ENCODE measurements at regions not wholly inside any gene's neighbourhood (a gene's known extent, or its start where the extent isn't known, plus 50 kb on each side); places are given as distances from the start of the nearest gene placed in this dataset.
"Not testable (repeated sequence)": the region's sequence is repeated elsewhere in the genome, so short reads cannot be mapped to it uniquely, and the experiment has no call there.

DNA sequence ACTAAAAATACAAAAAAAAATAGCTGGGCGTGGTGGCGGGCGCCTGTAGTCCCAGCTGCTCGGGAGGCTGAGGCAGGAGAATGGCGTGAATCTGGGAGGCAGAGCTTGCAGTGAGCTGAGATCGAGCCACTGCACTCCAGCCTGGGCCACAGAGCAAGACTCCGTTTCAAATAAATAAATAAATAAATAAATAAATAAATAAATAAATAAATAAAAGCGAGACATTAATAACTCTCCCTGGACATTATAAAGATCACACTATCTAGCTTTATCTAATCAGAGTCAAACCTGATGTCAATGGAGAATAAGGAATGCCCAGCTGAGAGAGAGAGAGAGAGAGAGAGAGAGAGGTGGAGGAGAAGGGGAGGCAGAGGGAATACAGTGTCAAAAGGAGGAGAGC is 476.2 kb downstream of the FBXO15 start:
- not testable (repeated sequence) for FAIRE-seq

DNA sequence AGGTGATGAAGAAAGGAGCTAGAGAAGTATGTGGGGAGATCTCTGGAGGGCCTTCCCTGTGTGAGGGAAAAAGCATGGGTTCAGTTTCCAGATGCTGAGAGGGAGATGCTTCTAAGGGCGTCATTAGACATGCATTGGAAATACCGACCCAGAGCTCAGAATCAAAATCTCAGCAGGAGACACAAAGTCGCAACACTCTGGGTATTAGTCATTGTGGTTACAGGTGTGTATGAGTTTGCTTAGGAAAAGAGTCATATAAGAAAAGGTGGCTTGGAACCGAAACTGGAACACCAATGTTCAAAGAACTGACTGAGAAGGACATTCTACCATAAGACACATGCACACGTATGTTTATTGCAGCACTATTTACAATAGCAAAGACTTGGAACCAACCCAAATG is 477.1 kb downstream of the FBXO15 start:
- FAIRE-seq, result no peak

DNA sequence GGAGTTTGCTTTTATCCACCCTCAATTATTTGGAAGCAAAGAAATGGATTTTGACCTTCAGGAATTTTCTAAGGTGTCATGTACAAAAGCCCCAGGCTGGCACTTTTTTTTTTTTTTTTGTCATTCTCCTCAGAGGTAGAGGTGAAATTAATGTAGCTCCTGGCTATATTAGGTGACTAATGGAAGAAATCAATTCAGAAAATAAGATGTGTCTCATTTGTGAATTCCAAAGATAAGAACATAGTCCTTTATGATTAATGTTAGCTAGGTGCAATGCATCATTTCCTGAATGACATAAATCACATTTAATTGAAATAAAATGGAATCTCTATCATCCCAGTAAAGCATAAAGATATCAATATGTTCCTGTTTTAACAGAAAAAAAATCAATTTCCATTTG is 477.6 kb downstream of the FBXO15 start:
- FAIRE-seq, result no peak

DNA sequence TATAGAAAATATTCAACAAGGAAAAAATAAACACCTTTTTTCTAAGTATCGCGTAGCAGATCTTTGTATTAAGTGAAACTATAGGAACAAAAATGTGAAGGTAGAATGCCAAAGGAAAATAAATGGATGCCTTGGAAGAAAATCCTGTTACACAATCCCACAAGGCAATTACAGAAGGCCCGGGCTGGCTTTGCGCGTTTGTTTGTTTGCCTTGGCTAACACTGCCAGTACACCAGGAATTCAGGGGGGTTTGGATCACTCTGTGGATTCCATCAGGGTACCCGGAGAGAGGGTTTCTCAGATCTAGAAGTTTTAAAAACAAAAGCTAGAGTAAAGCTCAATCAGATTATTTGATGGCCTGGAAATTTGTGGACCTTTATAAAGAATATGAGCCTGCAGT is 478.3 kb downstream of the FBXO15 start:
- FAIRE-seq, result no peak

DNA sequence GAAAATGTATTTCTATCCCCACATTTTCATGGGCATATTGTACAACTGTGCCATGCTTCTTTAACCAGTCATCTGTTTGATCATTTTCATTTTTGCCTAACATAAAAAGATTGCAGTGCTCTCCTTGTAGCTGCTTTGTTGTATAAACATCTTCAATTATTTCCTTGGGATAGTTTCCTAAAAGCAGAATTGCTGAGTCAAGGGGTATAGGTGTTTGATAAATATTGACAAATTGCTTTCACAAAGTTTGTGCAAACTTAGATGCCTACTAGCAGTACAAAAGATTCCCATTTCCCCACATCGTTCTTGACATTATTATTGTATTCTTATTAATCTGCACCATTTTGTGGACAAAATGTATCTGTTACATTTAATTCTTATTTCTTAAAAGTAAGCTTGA is 479.6 kb downstream of the FBXO15 start:
- FAIRE-seq, result no peak

DNA sequence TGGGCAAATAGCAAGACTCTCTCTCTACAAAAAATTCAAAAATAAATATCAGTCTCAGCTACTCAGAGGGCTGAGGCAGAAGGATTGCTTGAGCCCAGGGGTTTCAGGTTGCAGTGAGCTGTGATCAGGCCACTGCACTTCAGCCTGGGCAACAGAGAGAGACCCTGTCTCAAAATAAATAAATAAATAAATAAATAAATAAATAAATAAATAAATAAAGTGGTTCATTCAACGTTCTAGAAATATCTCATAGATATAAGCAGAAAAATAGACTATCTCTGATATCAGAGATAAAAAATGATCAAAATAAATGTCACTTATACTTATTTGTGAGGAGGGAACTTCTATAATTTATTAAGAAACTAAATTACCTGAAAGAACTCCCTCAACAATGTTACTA is 480.9 kb downstream of the FBXO15 start:
- FAIRE-seq, result no peak

DNA sequence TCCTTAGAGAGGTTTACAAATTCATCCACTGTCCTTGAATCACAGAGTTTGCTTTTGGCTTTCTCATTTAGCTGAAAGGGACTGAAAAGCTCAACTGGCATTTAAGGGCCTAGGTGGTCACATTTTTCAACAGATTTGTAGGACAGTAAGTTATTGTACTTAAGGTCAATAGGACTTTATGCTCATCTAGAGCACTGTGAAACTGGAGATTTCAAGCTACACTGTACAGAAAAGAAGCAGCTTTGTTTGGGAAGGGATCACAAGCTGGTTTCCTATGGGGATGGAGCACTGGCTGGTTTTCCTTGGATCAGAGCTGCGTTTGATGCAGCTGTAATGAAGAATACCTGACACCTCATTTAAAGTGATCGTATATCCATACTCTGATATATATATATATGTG is 482.7 kb downstream of the FBXO15 start:
- no peak for FAIRE-seq

DNA sequence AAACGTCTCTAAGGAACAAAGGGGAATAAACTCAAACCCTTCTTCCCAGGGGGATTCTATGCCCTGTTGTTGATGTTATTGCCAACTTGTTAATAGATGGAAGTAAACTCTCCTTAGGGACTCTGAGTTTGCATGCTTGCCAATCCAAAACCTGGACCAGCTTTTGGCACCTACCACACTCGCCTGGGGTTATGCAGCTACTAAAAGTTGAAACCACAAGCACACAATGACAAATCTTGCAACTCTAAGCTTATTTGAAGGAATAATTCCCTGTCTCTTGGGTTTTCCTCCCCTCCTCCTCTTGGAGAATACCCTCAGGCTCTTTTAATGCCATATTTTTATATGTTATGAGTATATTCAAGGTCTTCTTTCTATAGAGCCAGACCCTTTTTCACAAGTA is 484.1 kb downstream of the FBXO15 start:
- no peak for FAIRE-seq

DNA sequence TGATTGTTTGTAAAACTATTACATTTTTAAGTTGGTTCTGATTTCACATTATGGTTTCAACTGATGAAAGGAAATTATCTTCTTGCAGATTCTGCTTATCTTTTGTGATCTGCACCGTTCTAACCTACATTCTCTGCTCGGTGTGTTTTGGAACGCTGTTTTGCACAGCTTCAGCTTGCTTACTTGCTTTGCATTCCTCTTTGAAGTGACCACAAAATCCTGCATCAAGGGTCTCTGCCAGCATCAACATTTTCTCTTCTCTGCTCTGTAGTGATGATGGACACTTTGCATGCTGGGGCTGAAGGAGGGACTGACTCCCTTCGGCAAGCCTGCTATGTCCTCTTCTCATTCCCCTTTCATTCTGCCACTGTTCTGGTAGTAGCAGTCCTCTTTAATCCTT is 485.2 kb downstream of the FBXO15 start:
- no peak for FAIRE-seq

DNA sequence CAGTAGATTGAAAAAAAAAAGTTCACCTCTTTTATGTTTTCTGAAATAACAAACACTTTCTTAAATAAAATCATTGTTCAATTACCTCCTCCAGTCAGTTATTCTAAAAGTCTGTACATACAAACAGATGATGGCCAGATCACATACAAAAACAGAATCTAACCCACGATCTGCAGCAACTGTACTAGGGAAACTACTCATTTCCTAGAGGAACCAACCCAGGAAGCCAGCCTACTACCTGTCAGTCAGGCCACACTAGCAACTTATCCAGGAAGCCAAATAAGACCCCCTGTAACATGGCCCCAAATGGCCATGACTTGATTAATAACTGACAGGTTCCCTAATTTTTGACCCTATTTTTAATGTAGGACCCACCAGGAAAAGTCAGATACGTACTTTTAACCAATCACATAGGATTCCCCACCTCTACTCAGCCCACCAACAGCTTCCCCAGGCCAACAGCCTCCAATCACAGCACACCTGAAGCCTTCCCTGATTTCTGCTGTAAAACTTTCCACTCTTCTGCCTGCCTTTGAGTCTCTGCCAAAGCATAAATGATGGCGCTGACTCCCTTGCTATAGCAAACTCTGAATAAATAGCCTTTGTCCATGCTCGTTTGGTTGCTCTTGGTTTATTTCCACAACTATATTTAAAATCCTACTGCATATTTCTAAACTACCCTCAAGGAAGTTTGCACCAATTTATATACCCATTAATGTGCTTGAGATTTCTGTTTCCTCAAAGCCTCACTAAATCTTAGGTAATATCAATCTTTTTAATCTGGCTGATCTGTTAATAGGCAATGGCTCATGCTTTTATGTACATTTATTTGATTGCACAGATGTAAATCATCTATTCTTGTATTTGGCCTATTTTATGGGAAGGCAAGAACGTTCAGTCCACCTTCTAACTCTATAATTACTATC is 486.4 kb downstream of the FBXO15 start:
- FAIRE-seq, result no peak

DNA sequence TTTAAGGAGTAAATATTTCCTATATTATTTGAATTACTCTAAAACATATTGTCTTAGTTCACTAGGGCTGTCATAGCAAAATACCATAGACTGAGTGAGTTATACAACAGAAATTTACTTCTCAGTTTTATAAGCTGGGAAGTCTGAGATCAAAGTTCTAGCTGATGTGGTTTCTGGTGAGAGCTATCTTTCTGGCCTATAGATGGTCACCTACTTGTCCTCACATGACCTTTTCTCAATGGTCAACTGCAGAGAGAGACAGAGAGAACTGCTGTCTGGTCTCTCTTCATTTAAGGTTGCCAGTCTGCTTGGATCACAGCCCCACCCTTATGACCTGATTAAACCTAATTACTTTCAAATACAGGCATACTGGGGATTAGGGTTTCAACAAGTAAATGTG is 490.9 kb downstream of the FBXO15 start:
- no peak for FAIRE-seq

DNA sequence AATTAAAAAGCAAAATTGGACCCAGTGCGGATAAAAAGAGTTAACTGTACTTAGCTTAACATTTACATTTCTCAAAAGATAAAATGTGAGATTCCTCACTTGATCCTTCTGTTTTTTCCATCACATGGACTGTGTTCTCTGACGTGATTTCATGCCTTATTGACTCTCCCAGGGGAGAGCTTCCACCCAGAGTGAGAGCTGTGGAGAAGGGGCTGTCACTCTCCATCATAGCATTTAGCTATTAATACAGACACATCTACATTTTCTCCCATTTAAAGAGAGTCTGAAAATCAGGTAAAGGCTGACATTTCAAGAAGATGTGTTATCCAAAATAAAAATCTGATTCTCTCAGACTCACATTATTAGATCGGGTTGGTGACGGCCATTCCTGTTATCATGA is 493.8 kb downstream of the FBXO15 start:
- FAIRE-seq, result no peak

DNA sequence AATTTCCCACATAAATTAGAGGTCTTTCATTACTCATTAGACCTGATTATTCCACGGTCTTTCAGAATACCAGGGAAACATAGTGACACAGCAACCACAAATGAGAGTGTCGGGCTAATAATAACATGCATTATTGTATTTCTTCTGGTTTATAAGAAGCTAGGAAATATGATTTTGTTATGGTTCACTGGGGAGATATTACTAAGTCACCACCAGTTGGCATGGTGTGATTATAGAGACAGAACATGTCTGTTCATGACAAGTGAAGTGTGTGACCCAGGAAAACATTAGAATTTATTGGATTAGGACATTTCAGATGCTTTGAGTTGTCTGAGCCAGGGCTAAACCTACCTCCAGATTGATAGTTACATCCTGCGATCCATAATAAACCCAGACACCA is 494.4 kb downstream of the FBXO15 start:
- FAIRE-seq, result no peak

DNA sequence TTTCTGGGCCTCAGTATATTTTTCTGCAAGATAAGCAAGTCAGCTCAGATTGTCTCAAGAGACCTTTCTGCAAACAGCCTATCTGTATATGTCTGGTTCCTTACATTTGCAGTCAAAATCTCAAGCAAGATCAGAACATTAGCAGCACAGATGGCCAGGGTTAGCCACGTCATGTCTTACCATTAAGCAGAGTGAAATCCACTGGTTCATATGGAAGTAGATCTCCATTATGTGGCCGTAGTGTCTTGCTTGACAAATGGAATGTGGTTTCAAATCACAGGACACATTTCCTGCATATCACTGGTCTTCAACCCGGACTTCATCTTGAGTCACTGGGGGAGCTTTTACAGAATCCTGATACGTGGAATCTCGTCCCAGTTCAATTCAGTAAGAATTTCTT is 500.2 kb downstream of the FBXO15 start:
- FAIRE-seq, result no peak

DNA sequence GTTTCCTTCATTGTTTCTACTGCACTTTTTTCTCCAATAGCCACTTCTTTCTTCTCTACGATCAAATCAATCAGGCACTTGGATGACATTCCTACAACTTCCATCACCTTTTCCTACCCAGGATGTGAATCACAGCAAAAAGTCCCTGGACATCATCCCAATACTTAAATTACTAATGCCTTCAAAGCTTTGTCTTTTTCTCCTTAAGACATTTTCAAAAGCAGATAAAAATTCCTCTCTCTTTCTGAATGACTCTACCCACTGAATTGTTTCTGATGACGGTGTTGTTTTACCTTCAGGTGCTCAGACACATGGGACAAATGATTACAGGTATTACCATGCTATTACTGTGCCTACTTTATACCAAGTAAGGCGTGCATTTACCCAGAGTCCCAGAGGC is 500.9 kb downstream of the FBXO15 start:
- FAIRE-seq, result no peak

DNA sequence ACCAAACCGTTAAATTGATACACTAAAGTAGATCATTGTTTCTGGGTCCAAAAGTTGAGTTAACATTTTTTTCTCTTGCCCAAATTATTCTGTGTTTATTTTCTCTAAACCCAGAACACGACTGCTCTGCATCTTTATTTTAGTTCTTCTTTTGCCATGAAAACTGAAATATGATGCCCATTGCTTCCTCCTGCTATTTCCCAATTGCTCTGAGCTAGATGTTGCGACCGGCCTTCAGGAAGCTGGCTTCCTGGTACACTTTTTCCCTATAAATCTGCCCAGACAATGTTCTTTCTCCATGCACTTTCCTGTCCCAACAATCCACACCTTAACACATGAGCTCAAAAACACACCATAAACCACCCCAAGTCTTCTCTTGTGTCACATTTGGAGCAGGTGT is 501.4 kb downstream of the FBXO15 start:
- no peak for FAIRE-seq

DNA sequence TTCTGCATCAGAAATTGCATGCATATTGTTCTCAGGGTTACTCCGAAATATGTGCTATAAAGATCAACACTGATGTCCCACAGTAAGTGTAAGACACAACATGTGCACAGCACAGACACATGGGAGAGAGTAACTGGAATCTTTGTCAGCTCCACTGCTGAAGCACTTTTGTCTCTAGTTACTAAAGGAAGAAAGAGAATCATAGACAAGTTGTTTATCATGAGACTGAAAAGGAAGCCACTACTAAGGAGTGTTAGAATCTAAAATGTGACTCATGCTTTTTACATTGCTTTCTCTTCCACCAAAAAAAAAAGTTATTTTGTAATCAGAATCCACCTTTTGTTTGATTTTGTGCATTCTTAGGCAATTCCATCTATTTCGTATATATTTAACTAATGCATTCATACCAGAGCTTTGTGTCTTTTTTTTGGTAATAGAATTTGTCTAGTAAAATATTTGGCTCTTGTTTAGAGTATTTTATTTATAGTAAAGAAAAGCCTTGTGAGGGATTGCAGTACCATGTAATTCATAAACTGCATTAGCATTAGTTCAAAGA is 502.4 kb downstream of the FBXO15 start:
- FAIRE-seq, result no peak

DNA sequence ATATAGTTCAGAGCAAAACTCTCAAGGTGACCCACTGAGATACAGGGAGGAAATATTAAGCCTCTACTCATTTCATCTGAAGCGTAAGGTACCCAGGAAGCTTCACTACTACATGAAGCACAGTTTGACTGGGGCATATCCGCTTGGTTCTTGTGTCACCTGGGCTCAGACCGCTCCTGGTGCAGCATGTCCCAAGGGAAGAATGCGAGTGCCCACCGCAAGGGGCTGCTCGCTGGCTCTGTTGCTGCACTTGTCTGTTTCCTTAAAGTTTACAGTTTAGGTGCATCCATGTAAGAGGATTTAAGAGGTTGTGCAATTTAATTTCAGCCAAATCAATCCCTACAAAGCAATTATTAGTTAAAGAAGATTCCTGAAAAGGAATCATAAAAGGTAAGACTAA is 507.8 kb downstream of the FBXO15 start:
- no peak for FAIRE-seq

DNA sequence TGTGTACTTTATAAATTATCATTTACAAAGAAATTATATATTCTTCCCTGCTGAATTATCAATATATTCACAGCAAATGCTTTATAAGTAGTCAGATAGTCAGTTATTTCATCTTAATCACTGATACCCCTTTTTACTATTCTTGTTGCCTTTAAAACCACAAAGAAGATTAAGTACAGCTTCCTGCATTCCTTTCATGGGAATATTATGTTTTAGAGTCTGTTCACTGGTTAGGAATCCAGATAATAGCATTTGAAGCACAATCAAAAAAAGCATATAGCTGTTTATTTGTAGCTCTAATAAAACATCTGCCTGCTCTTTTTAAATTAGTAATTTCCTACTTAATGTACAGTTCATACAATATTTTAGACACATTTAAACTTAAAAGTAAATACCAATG is 508.9 kb downstream of the FBXO15 start:
- no peak for FAIRE-seq

DNA sequence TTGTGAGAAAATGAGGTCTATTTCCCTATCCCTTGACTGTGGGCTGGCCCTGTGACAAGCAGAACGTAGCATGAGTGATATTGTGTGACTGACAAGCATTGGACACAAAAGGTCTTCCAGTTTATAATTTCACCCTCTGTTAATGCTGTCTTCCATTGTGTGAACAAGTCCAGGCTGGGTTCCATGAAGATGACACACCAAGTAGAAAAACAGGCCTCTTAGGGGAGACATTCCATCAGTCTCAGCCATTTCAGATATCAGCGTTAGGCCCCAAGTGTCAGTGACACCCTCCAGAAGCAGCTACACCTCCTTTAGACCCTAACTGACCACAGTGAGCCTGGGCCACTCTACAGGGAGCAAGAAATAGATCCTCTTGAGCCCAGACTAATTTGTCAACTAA is 511.3 kb downstream of the FBXO15 start:
- FAIRE-seq, result no peak

DNA sequence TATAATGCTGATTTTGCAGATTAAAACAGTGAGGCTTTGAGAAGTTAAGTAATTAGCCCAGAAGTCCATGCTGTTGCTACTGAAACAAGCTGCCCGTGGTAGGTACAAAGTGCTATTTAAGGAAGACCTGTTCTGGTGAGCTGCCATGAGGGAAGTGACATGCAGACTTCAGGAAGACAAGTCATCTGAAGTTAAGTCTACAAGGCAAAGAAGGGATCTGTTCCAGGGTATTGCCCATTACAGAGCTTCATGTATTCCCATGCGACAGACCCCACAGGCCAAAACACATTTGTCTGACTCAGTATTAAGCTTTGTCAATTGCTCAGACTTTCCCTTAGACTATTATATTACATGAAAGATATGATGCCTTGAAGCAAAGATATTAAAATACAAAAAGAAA is 520.8 kb downstream of the FBXO15 start:
- no peak for FAIRE-seq

DNA sequence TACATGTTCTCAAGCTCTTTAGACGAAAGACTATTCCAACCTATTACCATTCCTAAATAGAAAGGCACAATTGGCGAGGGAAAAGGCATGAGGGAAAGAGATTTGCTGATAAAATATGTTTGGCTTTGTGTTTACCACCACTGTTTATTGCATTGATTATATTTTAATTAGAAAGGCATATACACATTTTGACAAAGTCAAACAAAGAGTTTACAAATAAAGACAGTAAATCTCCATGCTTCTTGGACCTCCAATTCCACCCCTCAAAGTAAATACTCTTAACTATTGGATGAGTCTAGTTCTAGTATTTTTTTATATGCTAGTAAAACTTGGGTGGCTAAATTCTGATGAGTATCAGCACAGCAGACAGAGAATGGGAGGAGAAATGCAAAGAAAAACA is 521.4 kb downstream of the FBXO15 start:
- FAIRE-seq, result no peak

DNA sequence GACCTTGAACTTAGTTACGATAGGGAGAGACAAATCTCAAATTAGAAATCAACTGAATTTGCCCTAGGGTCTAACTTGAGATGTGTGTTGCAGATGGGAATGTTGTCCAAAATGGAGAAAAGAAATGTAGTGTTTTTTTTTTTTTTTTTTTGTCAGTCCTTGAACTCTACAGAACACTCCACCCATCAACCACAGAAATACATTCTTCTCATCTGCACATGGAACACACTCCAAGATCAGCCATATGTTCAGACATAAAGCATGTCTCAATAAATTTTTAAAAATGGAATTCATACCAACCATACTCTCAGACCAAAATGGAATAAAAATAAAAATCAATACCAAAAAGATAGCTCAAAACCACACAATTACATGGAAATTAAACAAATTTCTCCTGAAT is 526.5 kb downstream of the FBXO15 start:
- no peak for FAIRE-seq

DNA sequence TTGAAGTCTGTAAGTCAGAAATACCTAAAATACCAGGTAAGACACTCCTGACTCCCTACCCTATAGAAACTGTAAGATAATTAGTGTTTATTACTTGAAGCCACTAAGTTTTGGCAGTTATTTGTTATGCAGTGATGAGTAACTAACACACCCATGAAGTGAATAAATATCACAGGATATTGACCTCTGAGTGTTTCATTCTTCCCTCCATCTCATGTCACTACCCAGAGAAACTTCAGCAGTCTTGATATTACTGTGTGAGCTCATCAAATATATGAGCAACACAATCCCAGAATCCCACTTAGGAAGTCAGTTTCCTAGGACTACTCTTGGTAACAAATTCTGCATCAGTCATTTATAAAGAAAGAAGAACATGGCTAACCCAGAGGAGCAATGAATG is 529.7 kb downstream of the FBXO15 start:
- FAIRE-seq, result no peak

DNA sequence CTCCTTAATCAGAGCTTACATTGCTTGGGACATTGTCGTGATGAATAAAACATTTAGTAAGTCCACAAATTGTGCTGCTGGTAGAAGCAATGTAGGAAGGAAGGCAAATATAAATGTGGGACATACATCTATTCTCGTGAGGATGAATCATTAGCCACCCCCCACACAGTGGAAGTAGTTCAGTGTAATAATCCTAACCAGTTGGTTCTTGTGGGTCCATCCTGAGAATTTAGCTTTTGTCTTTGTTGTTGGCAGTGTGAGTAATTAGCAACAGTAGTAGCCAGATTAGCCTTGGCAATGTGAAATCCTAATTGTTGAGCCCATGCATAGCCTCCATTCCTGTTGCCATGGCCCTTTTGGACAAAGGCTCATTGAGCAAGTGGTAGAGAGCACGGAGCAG is 532.1 kb downstream of the FBXO15 start:
- FAIRE-seq, result no peak

All from colon (tissue), 2 donors.